Transverse colon (tissue), 3 donors: ENCODE measurements at regions not wholly inside any gene's neighbourhood (a gene's known extent, or its start where the extent isn't known, plus 50 kb on each side); places are given as distances from the start of the nearest gene placed in this dataset.

Source experiments
- POLR2A ChIP-seq: fragments of 450-650 bp; IDR thresholded peaks from one replicate; pipeline ENCODE4 v1.6.1; 2016; ENCODE audit warnings: antibody characterized with exemption, mild to moderate bottlenecking, moderate library complexity
- TF ChIP-seq, protein P1 (sequence below), 5 experiments: fragments of 200-600 bp in 3 of 5; fragments of 450-650 bp in 2 of 5; sonication (generic) in 3 of 5; IDR thresholded peaks; 1 replicate in 2 of 5; 2 replicates in 3 of 5; pipeline ENCODE4 v1.5.1; 2016 to 2017; ENCODE audit warnings: antibody characterized with exemption in 5 of 5, inconsistent platforms in 3 of 5, mild to moderate bottlenecking in 2 of 5, moderate library complexity in 1 of 5

DNA sequence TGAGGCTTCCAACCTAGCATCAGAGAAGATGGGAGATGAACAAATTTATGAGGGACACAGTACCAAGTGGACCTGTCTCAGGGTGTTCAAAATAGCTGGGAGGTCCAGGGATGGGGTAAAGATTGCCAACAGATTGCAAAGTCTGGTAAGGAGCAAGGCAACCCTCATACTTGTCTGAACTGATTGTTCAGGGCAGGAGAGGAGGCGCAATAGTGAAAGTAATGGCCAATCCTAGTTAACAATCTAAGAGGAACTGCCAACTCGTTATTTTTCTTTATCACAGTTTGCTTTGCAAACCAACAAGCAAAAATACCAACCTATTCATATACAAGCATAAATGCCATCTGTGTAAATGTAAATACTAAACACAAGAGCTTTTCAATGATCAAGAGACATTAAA is 78.4 kb upstream of the S1PR1 start:
- TF ChIP-seq POLR2A: no peak
- TF ChIP-seq, protein P1, sequence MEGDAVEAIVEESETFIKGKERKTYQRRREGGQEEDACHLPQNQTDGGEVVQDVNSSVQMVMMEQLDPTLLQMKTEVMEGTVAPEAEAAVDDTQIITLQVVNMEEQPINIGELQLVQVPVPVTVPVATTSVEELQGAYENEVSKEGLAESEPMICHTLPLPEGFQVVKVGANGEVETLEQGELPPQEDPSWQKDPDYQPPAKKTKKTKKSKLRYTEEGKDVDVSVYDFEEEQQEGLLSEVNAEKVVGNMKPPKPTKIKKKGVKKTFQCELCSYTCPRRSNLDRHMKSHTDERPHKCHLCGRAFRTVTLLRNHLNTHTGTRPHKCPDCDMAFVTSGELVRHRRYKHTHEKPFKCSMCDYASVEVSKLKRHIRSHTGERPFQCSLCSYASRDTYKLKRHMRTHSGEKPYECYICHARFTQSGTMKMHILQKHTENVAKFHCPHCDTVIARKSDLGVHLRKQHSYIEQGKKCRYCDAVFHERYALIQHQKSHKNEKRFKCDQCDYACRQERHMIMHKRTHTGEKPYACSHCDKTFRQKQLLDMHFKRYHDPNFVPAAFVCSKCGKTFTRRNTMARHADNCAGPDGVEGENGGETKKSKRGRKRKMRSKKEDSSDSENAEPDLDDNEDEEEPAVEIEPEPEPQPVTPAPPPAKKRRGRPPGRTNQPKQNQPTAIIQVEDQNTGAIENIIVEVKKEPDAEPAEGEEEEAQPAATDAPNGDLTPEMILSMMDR (IDR thresholded peaks at IDR 0.05): no peak
